ENCODE measurements at regions not wholly inside any gene's neighbourhood (a gene's known extent, or its start where the extent isn't known, plus 50 kb on each side); places are given as distances from the start of the nearest gene placed in this dataset.

DNA sequence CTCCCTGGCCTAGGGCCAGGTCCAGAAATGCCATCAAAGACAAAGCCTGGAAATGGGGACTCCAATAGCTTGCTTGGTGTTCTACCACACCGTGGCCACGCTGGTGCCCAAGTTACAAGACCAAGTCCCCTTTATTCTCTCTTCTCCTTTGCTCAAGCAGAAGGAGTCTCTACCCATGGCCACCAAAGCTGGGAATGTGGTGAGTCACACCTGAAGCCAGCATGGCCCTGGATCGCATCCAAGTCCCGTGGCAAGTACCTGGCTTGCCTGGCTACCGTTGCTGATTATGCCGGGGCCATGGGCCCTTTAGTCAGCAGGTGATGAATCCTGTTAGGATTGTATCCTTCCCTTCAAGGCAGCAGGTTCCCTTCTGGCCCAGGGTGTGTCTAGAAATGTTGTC is 260.0 kb downstream of the HAPSTR1 start:
- H3K4me3 Mint-ChIP-seq (ENCODE audit: low read depth, unreplicated experiment) = no peak overlapping the region
- BruUV-seq (replicated peaks) = no TSS peak
- peaks cover 6% of the 10 kb centered on the region for H3K9me3 Mint-ChIP-seq (ENCODE audit: low read depth, unreplicated experiment)
- no peak for TF ChIP-seq CTCF (IDR thresholded peaks at IDR 0.05; ENCODE audit: unreplicated experiment)
- H3K27ac Mint-ChIP-seq (ENCODE audit: unreplicated experiment) = peak overlapping the region; percentile 24
- H3K36me3 Mint-ChIP-seq (ENCODE audit: insufficient read depth, unreplicated experiment) = no peaks in the 10 kb centered on the region
- peak; percentile 92 for DNase-seq
- H3K27me3 Mint-ChIP-seq (ENCODE audit: unreplicated experiment) = no peaks in the 10 kb centered on the region
- intact Hi-C loops (cut with micrococcal nuclease; ENCODE audit: unreplicated experiment) = no loop called here
- peaks cover 31% of the 10 kb centered on the region for H3K4me1 Mint-ChIP-seq (ENCODE audit: low read depth, unreplicated experiment)
- CTCF ChIA-PET = interaction anchor here (0.6 to 0.9 kb wide), 2 partner anchors 147 to 363 kb away, joined by 3 to 4 read pairs; no protein-coding TSS in a partner anchor

GRCh38 chr16:9351841-9352434 is 260.5 kb downstream of the HAPSTR1 start:
- no TSS peak for BruUV-seq (replicated peaks)
- no peak for TF ChIP-seq CTCF (IDR thresholded peaks at IDR 0.05; ENCODE audit: unreplicated experiment)
- Mint-ChIP-seq H3K9me3 (ENCODE audit: low read depth, unreplicated experiment) (peaks cover 6% of the 10 kb centered on the region), H3K27me3 (ENCODE audit: unreplicated experiment) (no peaks in the 10 kb centered on the region), H3K4me3 (ENCODE audit: low read depth, unreplicated experiment) (no peak overlapping the region), H3K36me3 (ENCODE audit: insufficient read depth, unreplicated experiment) (no peaks in the 10 kb centered on the region), H3K27ac (ENCODE audit: unreplicated experiment) (peak overlapping the region; percentile 24), H3K4me1 (ENCODE audit: low read depth, unreplicated experiment) (peaks cover 31% of the 10 kb centered on the region)
- CTCF ChIA-PET = interaction anchor here (0.6 to 0.9 kb wide), 2 partner anchors 148 to 363 kb away, joined by 3 to 4 read pairs; no protein-coding TSS in a partner anchor
- intact Hi-C loops (cut with micrococcal nuclease; ENCODE audit: unreplicated experiment) = no loop called here
- peak; percentile 10 for DNase-seq

GRCh38 chr16:9357829-9358228 is 266.4 kb downstream of the HAPSTR1 start:
- Mint-ChIP-seq H3K9me3 (ENCODE audit: low read depth, unreplicated experiment) (peaks cover 6% of the 10 kb centered on the region), H3K4me3 (ENCODE audit: low read depth, unreplicated experiment) (no peak overlapping the region), H3K4me1 (ENCODE audit: low read depth, unreplicated experiment) (no peaks in the 10 kb centered on the region), H3K36me3 (ENCODE audit: insufficient read depth, unreplicated experiment) (no peaks in the 10 kb centered on the region), H3K27me3 (ENCODE audit: unreplicated experiment) (no peaks in the 10 kb centered on the region), H3K27ac (ENCODE audit: unreplicated experiment) (no peak overlapping the region)
- BruUV-seq (replicated peaks) = no TSS peak
- no peak for DNase-seq
- TF ChIP-seq CTCF (IDR thresholded peaks at IDR 0.05; ENCODE audit: unreplicated experiment) = no peak
- intact Hi-C loops (cut with micrococcal nuclease; ENCODE audit: unreplicated experiment) = no loop called here
- CTCF ChIA-PET = no interaction called here

DNA sequence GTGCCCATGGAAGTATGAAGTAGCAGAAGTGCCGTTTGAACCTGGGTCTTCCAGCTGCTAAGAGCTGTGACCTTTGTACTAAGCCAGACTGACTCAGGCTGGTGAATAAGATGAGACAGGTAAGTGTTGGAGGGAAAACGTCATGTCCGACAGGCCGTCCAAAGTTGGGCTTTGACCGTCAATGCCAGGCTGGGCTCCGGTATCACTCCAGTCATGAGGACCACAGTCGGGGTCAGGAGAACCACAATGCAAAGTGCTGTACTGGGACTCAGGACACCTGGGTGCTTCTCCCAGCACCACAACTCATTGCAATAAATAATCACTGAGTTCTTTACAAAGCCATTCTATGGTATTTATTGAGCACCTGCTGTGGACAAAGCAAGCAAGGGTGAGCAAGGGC is 268.6 kb downstream of the HAPSTR1 start:
- TF ChIP-seq CTCF (IDR thresholded peaks at IDR 0.05; ENCODE audit: unreplicated experiment) = no peak
- no peak overlapping the region for H3K27ac Mint-ChIP-seq (ENCODE audit: unreplicated experiment)
- no peaks in the 10 kb centered on the region for H3K27me3 Mint-ChIP-seq (ENCODE audit: unreplicated experiment)
- intact Hi-C loops (cut with micrococcal nuclease; ENCODE audit: unreplicated experiment) = no loop called here
- peaks cover 7% of the 10 kb centered on the region for H3K4me1 Mint-ChIP-seq (ENCODE audit: low read depth, unreplicated experiment)
- CTCF ChIA-PET = no interaction called here
- H3K4me3 Mint-ChIP-seq (ENCODE audit: low read depth, unreplicated experiment) = no peak overlapping the region
- peaks cover 6% of the 10 kb centered on the region for H3K9me3 Mint-ChIP-seq (ENCODE audit: low read depth, unreplicated experiment)
- H3K36me3 Mint-ChIP-seq (ENCODE audit: insufficient read depth, unreplicated experiment) = no peaks in the 10 kb centered on the region
- BruUV-seq (replicated peaks) = no TSS peak
- DNase-seq = no peak

Data from Calu3 (cell line).